Bronchial epithelial cell (primary cell): ENCODE measurements at regions not wholly inside any gene's neighbourhood (a gene's known extent, or its start where the extent isn't known, plus 50 kb on each side); places are given as distances from the start of the nearest gene placed in this dataset.

Experiments
- DNase-seq: peaks from one replicate; pipeline ENCODE4 v3.0.0-alpha.2; 2010; ENCODE audit warnings: low read depth
- FAIRE-seq: peaks from 2 replicates; lab custom pipeline; 2011; peaks lifted over from hg19 to GRCh38; lab: Jason Lieb, UNC
- H3K27me3 ChIP-seq: 2 replicates; pipeline ENCODE4 v1.5.1; 2011; ENCODE audit warnings: low read length; ENCODE audit not compliant: control insufficient read depth, insufficient read depth
- H3K36me3 ChIP-seq: 2 replicates; pipeline ENCODE4 v1.5.1; 2011; ENCODE audit warnings: low read length; ENCODE audit not compliant: control insufficient read depth, insufficient read depth
- H3K4me3 ChIP-seq: 2 replicates; pipeline ENCODE4 v1.5.1; 2011; ENCODE audit warnings: mild to moderate bottlenecking, low read depth, low read length, control low read depth
- TF ChIP-seq, protein P1 (sequence below): IDR thresholded peaks from 2 replicates; pipeline ENCODE4 v1.5.1; 2011; ENCODE audit warnings: mild to moderate bottlenecking, moderate library complexity, low read length, control low read depth, inconsistent platforms; ENCODE audit not compliant: insufficient read depth, severe bottlenecking

- TF ChIP-seq, protein P1, sequence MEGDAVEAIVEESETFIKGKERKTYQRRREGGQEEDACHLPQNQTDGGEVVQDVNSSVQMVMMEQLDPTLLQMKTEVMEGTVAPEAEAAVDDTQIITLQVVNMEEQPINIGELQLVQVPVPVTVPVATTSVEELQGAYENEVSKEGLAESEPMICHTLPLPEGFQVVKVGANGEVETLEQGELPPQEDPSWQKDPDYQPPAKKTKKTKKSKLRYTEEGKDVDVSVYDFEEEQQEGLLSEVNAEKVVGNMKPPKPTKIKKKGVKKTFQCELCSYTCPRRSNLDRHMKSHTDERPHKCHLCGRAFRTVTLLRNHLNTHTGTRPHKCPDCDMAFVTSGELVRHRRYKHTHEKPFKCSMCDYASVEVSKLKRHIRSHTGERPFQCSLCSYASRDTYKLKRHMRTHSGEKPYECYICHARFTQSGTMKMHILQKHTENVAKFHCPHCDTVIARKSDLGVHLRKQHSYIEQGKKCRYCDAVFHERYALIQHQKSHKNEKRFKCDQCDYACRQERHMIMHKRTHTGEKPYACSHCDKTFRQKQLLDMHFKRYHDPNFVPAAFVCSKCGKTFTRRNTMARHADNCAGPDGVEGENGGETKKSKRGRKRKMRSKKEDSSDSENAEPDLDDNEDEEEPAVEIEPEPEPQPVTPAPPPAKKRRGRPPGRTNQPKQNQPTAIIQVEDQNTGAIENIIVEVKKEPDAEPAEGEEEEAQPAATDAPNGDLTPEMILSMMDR = no peak
- FAIRE-seq = no peak
- Histone ChIP-seq H3K27me3 (no peaks in the 10 kb centered on the region), H3K36me3 (no peaks in the 10 kb centered on the region), H3K4me3 (no peak overlapping the region)
- DNase-seq = no peak
Measured at GRCh38 chr14:61615743-61616523, 79.4 kb upstream of the HIF1A start.

DNA sequence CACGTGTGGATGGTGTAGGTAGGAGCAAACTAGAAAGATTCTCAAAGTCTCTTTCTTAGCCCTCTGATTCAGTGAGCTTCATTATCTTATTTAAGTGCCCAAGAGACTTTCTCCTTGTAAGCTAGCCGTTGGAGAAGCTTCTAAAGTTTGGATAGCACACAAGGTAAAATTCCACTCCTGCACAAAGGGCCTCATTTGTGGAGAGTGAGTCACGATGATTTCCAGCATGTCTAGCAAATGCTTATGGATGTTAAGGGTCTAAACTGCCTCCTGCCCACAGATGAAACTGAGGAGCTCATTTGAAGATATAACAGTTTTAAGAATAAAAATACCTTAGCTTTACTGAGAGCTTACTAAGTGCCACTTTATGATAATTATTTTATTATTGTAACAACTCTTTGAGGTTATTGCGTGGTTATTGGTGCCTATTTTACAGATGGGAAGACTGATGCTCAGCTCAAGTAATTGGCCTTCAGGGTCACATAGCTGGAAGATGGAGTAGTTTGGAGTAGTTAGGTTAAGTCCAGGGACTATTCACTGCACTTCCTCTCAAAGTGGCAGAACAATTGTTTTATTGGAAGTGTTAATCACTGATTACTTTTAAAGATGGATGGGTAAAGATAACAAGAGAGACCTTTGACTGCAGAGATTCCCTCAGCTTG, 78.7 kb upstream of the HIF1A start:
- TF ChIP-seq, protein P1 = no peak
- H3K4me3 ChIP-seq = no peak overlapping the region
- no peaks in the 10 kb centered on the region for H3K27me3 ChIP-seq
- no peaks in the 10 kb centered on the region for H3K36me3 ChIP-seq
- DNase-seq (peak; percentile 57), FAIRE-seq (no peak)

GRCh38 chr14:61618448-61618847, 76.9 kb upstream of the HIF1A start:
- TF ChIP-seq, protein P1 = no peak

GRCh38 chr14:61619494-61619893, 75.8 kb upstream of the HIF1A start:
- no peaks in the 10 kb centered on the region for H3K36me3 ChIP-seq
- no peaks in the 10 kb centered on the region for H3K27me3 ChIP-seq
- FAIRE-seq (no peak), DNase-seq (no peak)
- TF ChIP-seq, protein P1 = no peak
- H3K4me3 ChIP-seq = no peak overlapping the region

More at GRCh38 chr14:61618448-61618847, 76.9 kb upstream of the HIF1A start:
- H3K4me3 ChIP-seq = no peak overlapping the region
- no peaks in the 10 kb centered on the region for H3K27me3 ChIP-seq
- H3K36me3 ChIP-seq = no peaks in the 10 kb centered on the region
- DNase-seq (no peak), FAIRE-seq (no peak)

GRCh38 chr14:61620130-61620946, 75.0 kb upstream of the HIF1A start:
- no peak overlapping the region for H3K4me3 ChIP-seq
- no peaks in the 10 kb centered on the region for H3K36me3 ChIP-seq
- FAIRE-seq = no peak
- TF ChIP-seq, protein P1 = no peak
- peak; percentile 61 for DNase-seq
- no peaks in the 10 kb centered on the region for H3K27me3 ChIP-seq
